ENCODE measurements at regions not wholly inside any gene's neighbourhood (a gene's known extent, or its start where the extent isn't known, plus 50 kb on each side); places are given as distances from the start of the nearest gene placed in this dataset.
A peak's percentile ranks its signal among the peaks of the same experiment; 100 is the strongest.
"Not testable (repeated sequence)": the region's sequence is repeated elsewhere in the genome, so short reads cannot be mapped to it uniquely, and the experiment has no call there.

GRCh38 chr20:26251376-26251775, 554.7 kb upstream of the ZNF337 start:
- in situ Hi-C loops (cut with MboI); H3K36me3 ChIP-seq (ENCODE audit: control insufficient read depth, insufficient read depth, low read length); intact Hi-C loops (cut with micrococcal nuclease); H3K4me3 ChIP-seq; POLR2A ChIA-PET; H3K27ac ChIP-seq (ENCODE audit: extremely low read depth, low read depth, low read length); CTCF ChIA-PET (ENCODE audit: low intra/inter-chr PET ratio); H4K20me1 ChIP-seq (replicated peaks; ENCODE audit: control insufficient read depth, insufficient read depth, low read length); H3K4me1 ChIP-seq (replicated peaks in 1 of 2; ENCODE audit: control insufficient read depth in 2 of 2, insufficient read depth in 2 of 2, low read length in 2 of 2); H3K9me1 ChIP-seq (ENCODE audit: control insufficient read depth, insufficient read depth, low read length); FAIRE-seq; H3K9ac ChIP-seq (ENCODE audit: insufficient read depth in 1 of 2, low read depth in 2 of 2, low read length in 2 of 2); BruUV-seq (replicated peaks); H3K27me3 ChIP-seq (ENCODE audit: control insufficient read depth in 2 of 2, insufficient read depth in 2 of 2, low read length in 2 of 2); H3K79me2 ChIP-seq (ENCODE audit: control insufficient read depth, insufficient read depth, low read length); H3K9me3 ChIP-seq (replicated peaks; ENCODE audit: control insufficient read depth, insufficient read depth, low read depth, low read length): not testable (repeated sequence)
- Histone ChIP-seq H2AFZ (ENCODE audit: low read depth, low read length) (peak overlapping the region; percentile 48; the same call in 1 of the 2 replicates), H3K4me2 (ENCODE audit: insufficient read depth, low read length) (0 out of 2 replicates have a peak overlapping the region, but pooled peaks have one; percentile 49)
- WGBS (ENCODE audit: insufficient coverage, low coverage, missing lambda C conversion rate): 3% methylated on average over 27 of the region's 29 CpGs
- peak; percentile 62 for ATAC-seq
- DNase-seq (ENCODE audit: extremely low read depth in 1 of 4, low spot score in 3 of 4): peak in 1 of 4 experiments; percentile 3
- TF ChIP-seq L3MBTL2 (IDR thresholded peaks at IDR 0.05): 0 out of 2 replicates have a peak, but pooled peaks have one; percentile 37
- peak in 1 of 2 experiments; percentile 41 for TF ChIP-seq E2F6 (IDR thresholded peaks at IDR 0.05; ENCODE audit: borderline replicate concordance in 1 of 2, extremely low read depth in 1 of 2, insufficient read depth in 1 of 2, insufficient read length in 1 of 2, low read depth in 1 of 2, low read length in 1 of 2, poor library complexity in 1 of 2, severe bottlenecking in 1 of 2)
- 0 out of 2 replicates have a peak, but pooled peaks have one; percentile 29 for TF ChIP-seq RBFOX2 (IDR thresholded peaks at IDR 0.05; ENCODE audit: low read depth, low read length)
- 0 out of 2 replicates have a peak, but pooled peaks have one; percentile 21 for TF ChIP-seq KLF16 (IDR thresholded peaks at IDR 0.05)
- TF ChIP-seq MGA (IDR thresholded peaks at IDR 0.05): peak; percentile 54
